Activated T-helper 1 cell treated with anti-CD3 and anti-CD28 coated beads, Interleukin-12 subunit alpha, Interleukin-12 subunit beta, Interleukin-2, Interleukin-4 antibody, amounts not matched to agents 30 ng/mL and 10 ng/mL and 1 ng/mL, durations not matched to agents 14 hours and 24 hours and 36 hours (primary cell): ENCODE measurements at regions not wholly inside any gene's neighbourhood (a gene's known extent, or its start where the extent isn't known, plus 50 kb on each side); places are given as distances from the start of the nearest gene placed in this dataset.

Source experiments
- DNase-seq: peaks from one replicate; pipeline ENCODE4 v3.0.0; 2021; ENCODE audit warnings: low spot score
- H3K27ac Mint-ChIP-seq: one replicate; pipeline ENCODE4 v1.8.0; 2021; ENCODE audit warnings: mild to moderate bottlenecking, mixed read lengths
- H3K27me3 Mint-ChIP-seq: one replicate; pipeline ENCODE4 v1.8.0; 2022; ENCODE audit warnings: mild to moderate bottlenecking, moderate library complexity, mixed read lengths; ENCODE audit not compliant: insufficient read depth
- H3K36me3 Mint-ChIP-seq: one replicate; pipeline ENCODE4 v1.8.0; 2021; ENCODE audit warnings: low read depth, mixed read lengths
- H3K4me1 Mint-ChIP-seq: one replicate; pipeline ENCODE4 v1.8.0; 2021; ENCODE audit warnings: low read depth, mixed read lengths
- H3K4me3 Mint-ChIP-seq: one replicate; pipeline ENCODE4 v1.8.0; 2021; ENCODE audit warnings: mild to moderate bottlenecking, moderate library complexity, mixed read lengths
- H3K9me3 Mint-ChIP-seq: one replicate; pipeline ENCODE4 v1.8.0; 2021; ENCODE audit warnings: mixed read lengths
- intact Hi-C: fragments of 100-400 bp; cut with micrococcal nuclease; formaldehyde crosslinking; loops from one replicate; pipeline ENCODE4 v1.15.1; 2024

DNA sequence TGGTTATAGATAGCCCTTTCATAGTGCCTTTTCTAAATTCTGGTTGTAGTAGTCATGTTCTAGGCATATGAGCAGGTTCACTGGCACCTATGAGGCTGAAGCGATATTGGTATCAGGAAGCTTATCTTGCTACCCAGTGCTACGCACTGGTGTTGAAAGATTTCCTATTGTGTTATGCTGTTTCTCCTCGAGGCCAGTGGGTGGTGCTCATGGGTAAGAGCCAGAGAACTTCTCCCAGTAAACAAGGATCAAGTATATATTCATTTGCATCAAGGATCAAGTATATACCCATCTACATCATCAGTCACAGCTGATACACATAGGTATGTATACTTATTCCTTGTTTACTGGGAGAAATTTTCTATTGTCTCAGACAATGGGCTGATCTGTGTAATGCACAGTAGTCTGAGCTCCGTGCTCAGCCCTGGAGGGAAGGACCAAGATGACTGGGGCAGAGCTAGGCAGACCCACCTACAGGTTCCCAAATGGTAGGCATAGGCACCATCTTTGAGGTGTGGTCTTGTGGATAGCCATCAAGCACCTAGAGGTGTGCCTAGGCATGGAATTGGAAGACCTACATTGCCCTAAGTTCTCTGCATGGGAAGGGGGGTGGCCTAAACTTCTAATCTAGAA is 101.2 kb upstream of the GALNT13 start:
- Mint-ChIP-seq H3K36me3 (no peaks in the 10 kb centered on the region), H3K4me3 (no peak overlapping the region), H3K27me3 (no peaks in the 10 kb centered on the region), H3K4me1 (no peaks in the 10 kb centered on the region), H3K9me3 (peaks cover 33% of the 10 kb centered on the region), H3K27ac (no peak overlapping the region)
- intact Hi-C loops = no loop called here
- no peak for DNase-seq

DNA sequence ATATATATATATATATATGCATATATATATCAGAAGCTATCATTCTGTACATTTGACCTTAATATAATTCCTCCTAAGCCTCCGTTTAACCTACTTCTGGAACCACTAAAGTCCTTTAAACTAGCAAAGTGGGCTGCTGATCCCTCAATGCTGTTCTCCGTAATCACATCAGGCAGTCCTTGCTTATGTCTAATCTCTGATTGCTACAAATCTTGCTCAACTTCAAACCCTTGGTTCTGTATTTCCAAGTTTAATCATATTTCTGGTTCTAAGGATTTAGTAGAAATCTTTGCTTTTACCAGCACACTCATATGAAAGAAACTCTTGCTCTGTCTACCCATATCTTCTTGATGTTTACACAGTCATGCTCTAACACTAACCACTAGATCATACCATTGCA is 91.5 kb upstream of the GALNT13 start:
- no peaks in the 10 kb centered on the region for H3K4me1 Mint-ChIP-seq
- H3K27me3 Mint-ChIP-seq = no peaks in the 10 kb centered on the region
- intact Hi-C loops = no loop called here
- no peak overlapping the region for H3K27ac Mint-ChIP-seq
- no peaks in the 10 kb centered on the region for H3K9me3 Mint-ChIP-seq
- H3K36me3 Mint-ChIP-seq = no peaks in the 10 kb centered on the region
- DNase-seq = no peak
- no peak overlapping the region for H3K4me3 Mint-ChIP-seq

DNA sequence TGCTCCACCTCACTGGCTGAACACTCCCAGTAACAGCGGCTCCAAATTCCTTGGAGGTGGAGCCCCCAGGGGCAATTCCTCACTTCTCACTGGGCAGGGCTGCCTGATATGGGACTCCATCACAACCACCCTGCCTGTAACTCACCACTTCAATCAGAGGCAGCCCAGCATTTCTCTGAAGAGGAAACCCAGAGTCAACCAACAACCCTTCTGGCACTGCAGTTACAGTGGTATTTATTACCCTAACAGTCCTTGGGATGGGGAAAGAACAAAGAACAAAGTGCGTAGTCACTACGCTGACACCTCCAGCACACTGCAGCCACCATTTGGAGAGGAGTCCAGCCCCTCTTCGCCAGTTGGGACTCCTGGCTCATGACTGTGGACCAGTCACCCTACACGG is 85.7 kb upstream of the GALNT13 start:
- no peak for DNase-seq
- no peaks in the 10 kb centered on the region for H3K27me3 Mint-ChIP-seq
- H3K27ac Mint-ChIP-seq = no peak overlapping the region
- intact Hi-C loops = no loop called here
- H3K9me3 Mint-ChIP-seq = peaks cover 14% of the 10 kb centered on the region
- H3K4me1 Mint-ChIP-seq = no peaks in the 10 kb centered on the region
- H3K36me3 Mint-ChIP-seq = no peaks in the 10 kb centered on the region
- no peak overlapping the region for H3K4me3 Mint-ChIP-seq

DNA sequence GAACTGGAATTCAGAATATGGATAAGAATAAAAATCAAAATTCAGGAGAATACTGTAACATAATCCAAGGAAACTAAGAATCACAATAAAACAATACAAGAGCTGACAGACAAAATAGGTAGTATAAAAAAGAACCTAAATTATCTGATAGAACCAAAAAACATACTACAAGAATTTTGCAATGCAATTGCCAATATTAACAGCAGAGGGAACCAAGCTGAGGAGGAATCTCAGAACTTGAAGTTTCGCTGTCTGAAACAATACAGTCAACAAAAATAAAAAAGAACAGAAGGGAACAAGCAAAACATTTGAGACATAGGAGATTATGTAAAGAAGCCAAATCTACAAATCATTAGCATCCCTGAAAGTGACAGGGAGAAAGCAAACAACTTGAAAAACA is 84.1 kb upstream of the GALNT13 start:
- Mint-ChIP-seq H3K36me3 (no peaks in the 10 kb centered on the region), H3K27me3 (no peaks in the 10 kb centered on the region), H3K4me1 (no peaks in the 10 kb centered on the region), H3K9me3 (peaks cover 14% of the 10 kb centered on the region), H3K4me3 (no peak overlapping the region), H3K27ac (no peak overlapping the region)
- DNase-seq = no peak
- intact Hi-C loops = no loop called here

DNA sequence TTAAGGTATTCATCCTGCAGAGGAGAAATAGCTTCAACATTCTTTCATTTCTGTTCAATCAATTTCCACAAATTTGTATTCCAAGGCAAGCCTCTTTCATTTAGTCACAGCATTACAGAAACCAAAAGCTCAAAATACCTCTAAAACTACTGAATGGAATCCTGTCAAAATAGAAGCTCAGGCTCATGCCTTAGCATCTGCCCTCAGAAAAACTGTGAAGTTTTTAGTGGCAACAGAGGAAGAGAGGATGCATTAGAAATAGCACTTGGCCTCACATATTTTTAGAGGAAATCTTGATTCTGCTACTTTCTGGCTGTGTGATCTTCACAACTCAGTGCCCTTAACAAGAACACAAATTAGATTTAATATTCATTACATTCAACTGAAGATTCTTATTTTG is 69.1 kb upstream of the GALNT13 start:
- no peak overlapping the region for H3K4me3 Mint-ChIP-seq
- DNase-seq = no peak
- intact Hi-C loops = no loop called here
- H3K9me3 Mint-ChIP-seq = no peaks in the 10 kb centered on the region
- H3K27me3 Mint-ChIP-seq = no peaks in the 10 kb centered on the region
- no peaks in the 10 kb centered on the region for H3K36me3 Mint-ChIP-seq
- no peak overlapping the region for H3K27ac Mint-ChIP-seq
- H3K4me1 Mint-ChIP-seq = no peaks in the 10 kb centered on the region

DNA sequence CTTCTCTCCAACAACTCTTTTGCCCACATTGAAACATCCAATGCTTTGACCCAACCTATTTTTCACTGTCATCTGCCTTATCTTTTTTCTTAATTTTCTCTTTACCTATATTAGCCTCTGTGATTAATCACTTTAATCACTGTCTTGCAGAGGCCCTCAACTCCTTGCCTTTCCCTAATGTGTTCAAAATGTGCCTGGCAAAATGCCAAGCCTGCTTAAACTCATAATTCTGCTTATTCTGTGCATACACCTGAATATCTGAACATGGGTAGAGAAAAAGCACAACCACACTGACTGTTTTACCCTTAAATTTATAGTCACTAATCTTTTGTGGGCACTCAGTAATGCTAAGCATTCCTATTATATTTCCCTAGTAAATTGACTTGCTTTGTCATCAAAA is 63.0 kb upstream of the GALNT13 start:
- DNase-seq = no peak
- intact Hi-C loops = no loop called here
- Mint-ChIP-seq H3K9me3 (no peaks in the 10 kb centered on the region), H3K27me3 (no peaks in the 10 kb centered on the region), H3K4me1 (no peaks in the 10 kb centered on the region), H3K27ac (no peak overlapping the region), H3K36me3 (no peaks in the 10 kb centered on the region), H3K4me3 (no peak overlapping the region)

DNA sequence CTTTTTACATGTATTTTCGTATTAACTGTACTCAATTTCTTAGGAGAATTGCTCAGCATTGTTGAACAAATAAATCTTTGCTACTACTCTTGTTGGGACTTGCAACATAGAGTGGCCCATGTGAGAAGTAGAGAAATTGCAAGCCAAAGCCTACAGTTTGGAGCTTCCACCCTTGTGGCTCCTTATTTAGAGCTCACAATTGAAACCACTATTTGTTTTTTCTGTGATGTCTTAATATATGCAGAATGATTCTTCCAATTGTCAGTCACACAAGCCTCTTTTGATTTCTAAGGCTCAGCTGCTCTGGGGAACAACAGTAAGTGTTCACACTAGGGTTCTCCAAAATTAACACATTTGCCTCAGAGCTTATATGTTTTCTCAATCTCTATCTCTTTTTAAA is 60.2 kb upstream of the GALNT13 start:
- no peaks in the 10 kb centered on the region for H3K36me3 Mint-ChIP-seq
- intact Hi-C loops = no loop called here
- H3K4me3 Mint-ChIP-seq = no peak overlapping the region
- no peak overlapping the region for H3K27ac Mint-ChIP-seq
- no peak for DNase-seq
- no peaks in the 10 kb centered on the region for H3K9me3 Mint-ChIP-seq
- H3K4me1 Mint-ChIP-seq = no peaks in the 10 kb centered on the region
- H3K27me3 Mint-ChIP-seq = no peaks in the 10 kb centered on the region

DNA sequence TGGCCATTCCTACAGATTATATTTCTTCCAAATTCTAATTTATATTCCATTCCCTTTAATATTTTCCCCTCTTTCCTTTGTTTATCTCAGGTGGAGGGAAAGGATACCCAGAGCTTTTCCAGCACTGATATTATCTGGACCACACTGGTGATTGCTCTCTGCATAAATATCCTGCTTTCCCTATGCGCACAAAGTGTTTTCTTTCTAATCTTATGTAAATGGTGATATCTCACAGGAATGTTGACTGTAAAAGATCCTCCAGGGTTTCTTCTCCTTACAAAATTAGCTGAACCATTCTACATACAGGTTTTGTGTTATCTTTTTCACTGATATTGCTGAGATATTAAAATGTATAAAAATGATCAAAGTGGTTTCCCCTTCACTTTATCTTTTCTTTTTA is 59.1 kb upstream of the GALNT13 start:
- Mint-ChIP-seq H3K27ac (no peak overlapping the region), H3K9me3 (no peaks in the 10 kb centered on the region), H3K36me3 (no peaks in the 10 kb centered on the region), H3K27me3 (no peaks in the 10 kb centered on the region), H3K4me3 (no peak overlapping the region), H3K4me1 (no peaks in the 10 kb centered on the region)
- DNase-seq = no peak
- intact Hi-C loops = no loop called here

DNA sequence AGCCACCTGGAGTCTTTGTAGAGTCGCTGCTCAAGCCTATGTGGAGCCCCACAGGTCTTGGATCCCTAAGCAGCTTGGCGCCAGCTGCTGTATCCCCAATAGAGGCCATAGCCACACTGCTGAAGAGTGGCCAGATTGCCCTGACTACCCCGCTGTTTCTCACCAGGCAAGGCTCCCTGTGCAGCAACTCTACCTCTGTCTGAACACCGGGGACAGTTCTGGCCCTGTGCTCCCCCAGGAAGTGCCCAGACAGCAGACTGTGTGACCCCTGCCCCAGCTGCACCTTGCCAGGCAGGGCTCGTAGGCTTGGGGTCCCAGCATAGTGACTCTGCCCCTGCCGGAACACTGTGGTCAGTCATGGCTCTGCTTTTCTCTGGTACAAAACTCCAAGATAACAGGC is 53.5 kb upstream of the GALNT13 start:
- H3K4me3 Mint-ChIP-seq = no peak overlapping the region
- DNase-seq = no peak
- H3K36me3 Mint-ChIP-seq = no peaks in the 10 kb centered on the region
- no peaks in the 10 kb centered on the region for H3K27me3 Mint-ChIP-seq
- no peaks in the 10 kb centered on the region for H3K4me1 Mint-ChIP-seq
- intact Hi-C loops = no loop called here
- H3K27ac Mint-ChIP-seq = no peak overlapping the region
- H3K9me3 Mint-ChIP-seq = no peaks in the 10 kb centered on the region

DNA sequence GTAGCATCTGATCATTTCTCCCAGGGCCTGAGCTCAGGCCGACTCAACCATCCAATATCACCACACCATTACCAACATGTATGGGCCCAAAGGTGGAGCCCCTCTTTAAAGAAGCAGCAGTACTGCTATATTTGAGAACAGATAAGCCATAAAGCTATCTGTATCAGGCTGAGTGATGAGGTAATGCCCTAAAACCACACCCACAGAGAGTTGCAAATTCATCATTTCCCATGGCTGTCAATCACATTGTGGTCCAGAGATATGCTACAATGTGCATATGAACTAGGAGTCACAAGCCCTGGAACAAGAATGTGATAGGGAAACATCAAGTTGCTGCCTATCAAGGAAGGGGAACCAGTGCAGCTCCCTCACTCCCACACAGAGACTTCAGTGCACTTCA is 52.6 kb upstream of the GALNT13 start:
- H3K36me3 Mint-ChIP-seq = no peaks in the 10 kb centered on the region
- no peaks in the 10 kb centered on the region for H3K4me1 Mint-ChIP-seq
- no peaks in the 10 kb centered on the region for H3K9me3 Mint-ChIP-seq
- H3K4me3 Mint-ChIP-seq = no peak overlapping the region
- intact Hi-C loops = no loop called here
- DNase-seq = no peak
- no peak overlapping the region for H3K27ac Mint-ChIP-seq
- H3K27me3 Mint-ChIP-seq = no peaks in the 10 kb centered on the region

DNA sequence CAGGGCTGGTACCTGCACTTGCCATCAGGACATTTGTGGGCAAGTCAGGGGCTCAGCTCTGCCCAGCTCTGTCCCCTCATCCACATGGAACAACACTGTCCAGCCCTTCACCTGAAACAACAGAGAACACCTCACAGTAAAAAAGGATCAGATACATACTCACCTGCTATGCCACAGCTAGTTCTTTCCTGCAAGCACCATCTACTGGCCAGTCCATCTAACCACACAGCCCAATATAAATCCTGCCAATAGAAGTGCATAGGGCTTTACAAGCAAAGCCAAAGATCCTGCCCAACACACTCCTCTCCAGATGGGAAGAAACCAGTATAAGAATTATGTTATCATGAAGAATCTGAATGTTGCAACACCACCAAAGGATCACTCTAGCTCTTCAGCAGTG is 52.2 kb upstream of the GALNT13 start:
- H3K4me3 Mint-ChIP-seq = no peak overlapping the region
- no peak for DNase-seq
- no peaks in the 10 kb centered on the region for H3K36me3 Mint-ChIP-seq
- H3K4me1 Mint-ChIP-seq = no peaks in the 10 kb centered on the region
- intact Hi-C loops = no loop called here
- H3K27me3 Mint-ChIP-seq = no peaks in the 10 kb centered on the region
- H3K27ac Mint-ChIP-seq = no peak overlapping the region
- H3K9me3 Mint-ChIP-seq = no peaks in the 10 kb centered on the region
